BJ (cell line): ENCODE measurements at regions not wholly inside any gene's neighbourhood (a gene's known extent, or its start where the extent isn't known, plus 50 kb on each side); places are given as distances from the start of the nearest gene placed in this dataset.

Experiments used
- CTCF ChIA-PET: fragments of 350-600 bp; formaldehyde crosslinking; extraction: SDS; loops from one replicate; lab custom pipeline; 2021; ENCODE audit warnings: antibody characterized with exemption, inconsistent platforms; lab: Yijun Ruan, JAX
- POLR2A ChIA-PET: fragments of 300-600 bp; sonication (Branson Sonifier 250); formaldehyde crosslinking; extraction: SDS; loops from one replicate; lab custom pipeline; 2021; ENCODE audit warnings: antibody characterized with exemption; lab: Charles Lee
- DNase-seq: peaks from one replicate; pipeline ENCODE4 v3.0.0-alpha.2; 2011; ENCODE audit warnings: low read depth
- H3K27me3 ChIP-seq: 2 replicates; pipeline ENCODE4 v1.6.0; 2011; ENCODE audit warnings: low read length; ENCODE audit not compliant: control insufficient read depth, insufficient read depth
- H3K36me3 ChIP-seq: 2 replicates; pipeline ENCODE4 v1.5.1; 2011; ENCODE audit warnings: low read length; ENCODE audit not compliant: control insufficient read depth, insufficient read depth
- H3K4me3 ChIP-seq: 2 replicates; pipeline ENCODE4 v1.5.1; 2011; ENCODE audit warnings: low read depth, mild to moderate bottlenecking, control low read depth, low read length
- TF ChIP-seq, protein P1 (sequence below): IDR thresholded peaks from 2 replicates; pipeline ENCODE4 v1.5.1; 2011; ENCODE audit warnings: low read depth, mild to moderate bottlenecking, control low read depth, inconsistent platforms, low read length, moderate library complexity; ENCODE audit not compliant: insufficient read depth

DNA sequence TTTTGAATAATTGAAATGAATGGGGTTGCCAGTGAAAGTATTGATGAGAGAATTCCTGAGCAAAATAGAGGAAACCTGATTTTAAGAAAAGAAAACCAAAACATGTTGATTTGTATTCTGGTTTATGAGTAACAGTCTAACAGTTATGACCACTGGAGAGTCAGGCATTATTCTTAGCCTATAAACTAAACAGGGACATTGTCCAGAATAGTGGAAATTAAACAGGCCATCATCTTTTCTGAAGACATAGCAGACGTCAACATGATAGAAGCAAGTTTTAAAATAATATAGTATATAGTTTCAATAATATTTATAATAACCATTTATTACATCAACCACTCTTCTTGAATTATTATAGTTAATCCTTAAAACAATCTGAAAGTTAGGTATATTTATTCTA is 178.3 kb upstream of the MPDZ start:
- ChIA-PET POLR2A (no interaction called here), CTCF (no interaction called here)
- TF ChIP-seq, protein P1, sequence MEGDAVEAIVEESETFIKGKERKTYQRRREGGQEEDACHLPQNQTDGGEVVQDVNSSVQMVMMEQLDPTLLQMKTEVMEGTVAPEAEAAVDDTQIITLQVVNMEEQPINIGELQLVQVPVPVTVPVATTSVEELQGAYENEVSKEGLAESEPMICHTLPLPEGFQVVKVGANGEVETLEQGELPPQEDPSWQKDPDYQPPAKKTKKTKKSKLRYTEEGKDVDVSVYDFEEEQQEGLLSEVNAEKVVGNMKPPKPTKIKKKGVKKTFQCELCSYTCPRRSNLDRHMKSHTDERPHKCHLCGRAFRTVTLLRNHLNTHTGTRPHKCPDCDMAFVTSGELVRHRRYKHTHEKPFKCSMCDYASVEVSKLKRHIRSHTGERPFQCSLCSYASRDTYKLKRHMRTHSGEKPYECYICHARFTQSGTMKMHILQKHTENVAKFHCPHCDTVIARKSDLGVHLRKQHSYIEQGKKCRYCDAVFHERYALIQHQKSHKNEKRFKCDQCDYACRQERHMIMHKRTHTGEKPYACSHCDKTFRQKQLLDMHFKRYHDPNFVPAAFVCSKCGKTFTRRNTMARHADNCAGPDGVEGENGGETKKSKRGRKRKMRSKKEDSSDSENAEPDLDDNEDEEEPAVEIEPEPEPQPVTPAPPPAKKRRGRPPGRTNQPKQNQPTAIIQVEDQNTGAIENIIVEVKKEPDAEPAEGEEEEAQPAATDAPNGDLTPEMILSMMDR = no peak
- Histone ChIP-seq H3K27me3 (no peaks in the 10 kb centered on the region), H3K4me3 (no peak overlapping the region), H3K36me3 (no peaks in the 10 kb centered on the region)
- no peak for DNase-seq

DNA sequence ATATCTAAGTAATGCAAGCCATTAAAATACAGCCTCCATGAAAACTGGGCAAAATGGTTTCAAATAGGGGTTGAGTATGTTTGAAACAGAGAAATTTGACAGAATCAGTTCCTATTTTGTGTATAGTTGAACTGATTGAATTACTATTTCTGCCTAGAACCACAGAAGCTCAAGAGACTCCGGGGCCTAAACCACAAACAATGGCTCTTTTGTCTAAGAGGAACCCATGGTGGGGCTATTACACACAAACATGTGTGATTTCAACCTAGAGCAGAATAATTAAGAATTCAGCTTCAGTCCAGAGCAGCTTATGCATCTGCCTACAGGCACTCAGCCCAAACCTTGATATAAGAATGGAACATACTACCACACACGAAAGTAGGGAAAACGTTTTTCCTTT is 171.2 kb upstream of the MPDZ start:
- Histone ChIP-seq H3K27me3 (no peaks in the 10 kb centered on the region), H3K36me3 (no peaks in the 10 kb centered on the region), H3K4me3 (no peak overlapping the region)
- ChIA-PET POLR2A (no interaction called here), CTCF (interaction anchor here (1.3 kb wide), 1 partner anchor 902 kb away, joined by 4 read pairs; no protein-coding TSS in a partner anchor)
- TF ChIP-seq, protein P1 = no peak
- DNase-seq = no peak

DNA sequence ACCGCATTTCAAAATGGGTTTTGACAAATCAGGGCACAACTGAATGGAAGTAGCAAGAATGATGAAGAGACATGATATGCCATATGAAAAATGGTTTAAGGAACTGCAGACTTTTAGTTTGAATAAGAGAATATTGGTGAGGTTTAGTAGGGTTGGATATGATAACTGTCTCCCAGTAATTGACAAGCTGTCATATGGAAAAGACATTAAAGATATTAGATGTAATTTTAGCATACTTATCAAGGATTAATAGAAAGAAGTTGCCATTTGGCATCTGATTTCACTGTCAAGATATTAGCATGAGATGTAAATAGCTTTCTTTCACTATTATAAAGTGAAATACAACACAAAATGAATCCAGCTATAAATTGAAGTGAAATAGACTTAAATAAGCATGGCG is 169.0 kb upstream of the MPDZ start:
- DNase-seq = no peak
- ChIA-PET POLR2A (no interaction called here), CTCF (interaction anchor here (0.6 to 1.7 kb wide), 4 partner anchors 8 to 903 kb away, joined by 3 to 7 read pairs (median 4); no protein-coding TSS in a partner anchor)
- no peaks in the 10 kb centered on the region for H3K36me3 ChIP-seq
- H3K27me3 ChIP-seq = peaks cover 1% of the 10 kb centered on the region; the same call in 1 of the 2 replicates
- TF ChIP-seq, protein P1 = no peak
- H3K4me3 ChIP-seq = no peak overlapping the region

DNA sequence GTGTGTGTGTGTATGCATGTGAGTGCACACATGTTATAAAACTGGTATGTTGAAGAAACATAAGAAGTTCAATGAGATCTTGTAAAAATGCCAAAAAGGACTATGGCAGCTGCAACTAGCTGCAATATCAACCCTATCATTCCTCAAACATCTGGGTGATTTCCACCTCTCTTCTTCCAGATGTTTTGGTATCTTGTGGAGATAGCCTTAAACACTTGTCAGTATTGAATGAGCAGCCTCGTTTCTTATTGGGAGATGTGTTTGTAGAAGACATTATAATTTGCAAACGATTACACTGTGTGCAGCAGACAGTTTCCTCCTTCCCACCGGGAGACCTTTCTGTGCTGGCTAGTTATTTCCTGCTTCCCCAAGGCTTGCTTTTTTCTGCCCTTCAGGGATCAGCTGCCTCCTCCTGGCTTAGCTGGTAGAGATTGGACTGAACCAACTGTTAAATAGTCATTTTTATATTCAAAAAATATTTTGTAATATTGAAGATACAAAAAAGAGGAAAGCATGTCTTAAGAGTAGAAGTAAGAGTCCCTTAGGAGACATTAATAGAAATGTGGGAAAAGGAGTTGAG is 168.4 kb upstream of the MPDZ start:
- Histone ChIP-seq H3K36me3 (no peaks in the 10 kb centered on the region), H3K27me3 (peaks cover 1% of the 10 kb centered on the region; the same call in 1 of the 2 replicates), H3K4me3 (no peak overlapping the region)
- POLR2A ChIA-PET = no interaction called here
- CTCF ChIA-PET = interaction anchor here (0.7 to 1.7 kb wide), 4 partner anchors 9 to 906 kb away, joined by 3 to 8 read pairs (median 4); no protein-coding TSS in a partner anchor
- TF ChIP-seq, protein P1 = no peak
- no peak for DNase-seq

DNA sequence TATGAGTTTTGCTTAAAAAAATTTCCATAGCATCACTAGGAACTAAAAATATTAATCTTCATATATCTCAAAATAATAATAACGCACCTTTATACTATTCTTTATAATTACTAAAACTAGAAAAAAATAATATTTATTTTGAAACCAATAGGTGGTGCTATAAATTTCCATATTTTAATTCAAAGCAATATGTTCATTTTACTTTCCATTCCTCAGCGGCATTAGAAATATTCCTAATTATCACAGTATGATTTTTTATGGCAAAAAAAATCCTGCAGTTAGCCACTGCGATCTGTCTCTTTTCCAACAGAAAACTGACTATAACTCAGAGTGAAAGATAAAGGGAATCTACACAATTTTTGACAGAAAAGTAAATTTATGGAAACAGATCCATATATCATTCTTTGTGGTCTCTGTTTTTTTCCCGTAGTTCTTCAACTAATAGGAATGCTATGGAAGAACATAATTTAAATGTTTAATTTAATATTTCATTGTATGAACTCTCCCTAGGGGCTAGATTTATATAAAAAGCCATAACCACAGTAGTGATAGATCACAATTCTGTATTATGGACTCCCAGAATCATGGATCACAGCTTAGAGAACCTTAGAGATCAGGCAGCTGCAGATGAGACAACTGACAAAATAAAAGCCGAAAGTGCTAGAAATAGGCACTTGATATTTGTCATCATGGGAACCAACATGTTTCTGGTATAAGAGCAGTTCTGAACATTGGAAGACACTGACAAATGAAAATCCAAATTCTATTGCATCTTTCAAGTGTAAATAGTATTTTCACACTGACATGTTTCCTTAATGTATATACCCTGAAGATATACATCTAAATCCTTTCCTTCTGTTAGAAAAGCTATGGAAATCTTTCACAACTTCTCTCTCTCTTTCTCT is 167.7 kb upstream of the MPDZ start:
- TF ChIP-seq, protein P1 = no peak
- Histone ChIP-seq H3K27me3 (peaks cover 1% of the 10 kb centered on the region; the same call in 1 of the 2 replicates), H3K4me3 (no peak overlapping the region), H3K36me3 (no peaks in the 10 kb centered on the region)
- no peak for DNase-seq
- CTCF ChIA-PET = interaction anchor here (1.1 to 1.7 kb wide), 5 partner anchors 10 to 907 kb away, joined by 3 to 8 read pairs (median 5); no protein-coding TSS in a partner anchor
- POLR2A ChIA-PET = no interaction called here
